BE2C (cell line): ENCODE measurements at regions not wholly inside any gene's neighbourhood (a gene's known extent, or its start where the extent isn't known, plus 50 kb on each side); places are given as distances from the start of the nearest gene placed in this dataset.

Source experiments
- DNase-seq: peaks from one replicate; pipeline ENCODE4 v3.0.0-alpha.2; 2020
- H3K27me3 ChIP-seq: fragments of 250-450 bp; sonication (Bioruptor Pico); 2 replicates; pipeline ENCODE4 v1.5.1; 2020; ENCODE audit warnings: mild to moderate bottlenecking
- H3K36me3 ChIP-seq: fragments of 250-450 bp; sonication (Bioruptor Pico); 2 replicates; pipeline ENCODE4 v1.5.1; 2020; ENCODE audit warnings: mild to moderate bottlenecking
- H3K4me1 ChIP-seq: fragments of 250-450 bp; sonication (Bioruptor Pico); 2 replicates; pipeline ENCODE4 v1.5.1; 2020
- H3K4me3 ChIP-seq: 2 replicates; pipeline ENCODE4 v1.5.1; 2011; ENCODE audit warnings: low read depth, low read length
- H3K9me3 ChIP-seq: fragments of 250-450 bp; sonication (Bioruptor Pico); 2 replicates; pipeline ENCODE4 v1.5.1; 2020
- TF ChIP-seq, protein P1 (sequence below): IDR thresholded peaks from 2 replicates; pipeline ENCODE4 v1.5.1; 2012; ENCODE audit warnings: mild to moderate bottlenecking, low read depth, low read length

- Histone ChIP-seq H3K4me3 (no peak overlapping the region), H3K36me3 (no peaks in the 10 kb centered on the region), H3K4me1 (no peaks in the 10 kb centered on the region), H3K9me3 (no peaks in the 10 kb centered on the region), H3K27me3 (no peaks in the 10 kb centered on the region)
- TF ChIP-seq, protein P1, sequence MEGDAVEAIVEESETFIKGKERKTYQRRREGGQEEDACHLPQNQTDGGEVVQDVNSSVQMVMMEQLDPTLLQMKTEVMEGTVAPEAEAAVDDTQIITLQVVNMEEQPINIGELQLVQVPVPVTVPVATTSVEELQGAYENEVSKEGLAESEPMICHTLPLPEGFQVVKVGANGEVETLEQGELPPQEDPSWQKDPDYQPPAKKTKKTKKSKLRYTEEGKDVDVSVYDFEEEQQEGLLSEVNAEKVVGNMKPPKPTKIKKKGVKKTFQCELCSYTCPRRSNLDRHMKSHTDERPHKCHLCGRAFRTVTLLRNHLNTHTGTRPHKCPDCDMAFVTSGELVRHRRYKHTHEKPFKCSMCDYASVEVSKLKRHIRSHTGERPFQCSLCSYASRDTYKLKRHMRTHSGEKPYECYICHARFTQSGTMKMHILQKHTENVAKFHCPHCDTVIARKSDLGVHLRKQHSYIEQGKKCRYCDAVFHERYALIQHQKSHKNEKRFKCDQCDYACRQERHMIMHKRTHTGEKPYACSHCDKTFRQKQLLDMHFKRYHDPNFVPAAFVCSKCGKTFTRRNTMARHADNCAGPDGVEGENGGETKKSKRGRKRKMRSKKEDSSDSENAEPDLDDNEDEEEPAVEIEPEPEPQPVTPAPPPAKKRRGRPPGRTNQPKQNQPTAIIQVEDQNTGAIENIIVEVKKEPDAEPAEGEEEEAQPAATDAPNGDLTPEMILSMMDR = no peak
- no peak for DNase-seq
Measured at GRCh38 chr6:130274007-130274406, 51.3 kb upstream of the SAMD3 start.
